Peyer's patch (tissue), 4 donors: ENCODE measurements at regions not wholly inside any gene's neighbourhood (a gene's known extent, or its start where the extent isn't known, plus 50 kb on each side); places are given as distances from the start of the nearest gene placed in this dataset.

ENCODE experiments used
- DNase-seq, 3 donors: peaks; one replicate each; pipeline ENCODE4 v3.0.0-alpha.2; 2017 to 2019
- H3K27ac ChIP-seq, 4 donors: fragments of 200-600 bp; sonication (generic); one replicate each; pipeline ENCODE4 v1.5.1; 2016 to 2019
- H3K27me3 ChIP-seq, 2 donors: fragments of 200-600 bp; sonication (generic); one replicate each; pipeline ENCODE4 v1.5.1; 2019
- H3K36me3 ChIP-seq, 3 donors: fragments of 200-600 bp; sonication (generic); one replicate each; pipeline ENCODE4 v1.5.1; 2016 to 2019
- H3K4me1 ChIP-seq, 4 donors: fragments of 200-600 bp; sonication (generic); one replicate each; pipeline ENCODE4 v1.5.1; 2016 to 2019
- H3K4me3 ChIP-seq, 4 donors: fragments of 200-600 bp; sonication (generic); 1 replicate in 3 of 4; 2 replicates in 1 of 4; pipeline ENCODE4 v1.5.1; 2016 to 2019; ENCODE audit warnings: mild to moderate bottlenecking in 1 of 4
- H3K9me3 ChIP-seq, 4 donors: fragments of 200-600 bp; sonication (generic); one replicate each; pipeline ENCODE4 v1.5.1; 2016 to 2019; ENCODE audit warnings: mild to moderate bottlenecking in 1 of 4
- CTCF ChIP-seq, 6 experiments: fragments of 450-650 bp in 4 of 6; fragments of 200-600 bp in 2 of 6; sonication (generic) in 1 of 6; IDR thresholded peaks; one replicate each; pipeline ENCODE4 v1.5.1; 2017 to 2019; ENCODE audit warnings: antibody characterized with exemption in 6 of 6, mild to moderate bottlenecking in 3 of 6, moderate library complexity in 1 of 6
- POLR2A ChIP-seq, 2 donors: fragments of 450-650 bp; IDR thresholded peaks; one replicate each; pipeline ENCODE4 v1.5.1; 2017; ENCODE audit warnings: antibody characterized with exemption in 2 of 2, mild to moderate bottlenecking in 2 of 2, moderate library complexity in 2 of 2

GRCh38 chr10:121292321-121292720 is 305.9 kb downstream of the FGFR2 start:
- Histone ChIP-seq H3K4me1 (no peaks in the 10 kb centered on the region), H3K27ac (no peak overlapping the region), H3K27me3 (no peaks in the 10 kb centered on the region), H3K4me3 (no peak overlapping the region), H3K36me3 (no peaks in the 10 kb centered on the region), H3K9me3 (no peaks in the 10 kb centered on the region)
- no peak for DNase-seq
- TF ChIP-seq CTCF (IDR thresholded peaks at IDR 0.05) (no peak), POLR2A (IDR thresholded peaks at IDR 0.05) (no peak)

- no peak for DNase-seq
- H3K9me3 ChIP-seq = no peaks in the 10 kb centered on the region
- H3K27ac ChIP-seq = no peak overlapping the region
- no peaks in the 10 kb centered on the region for H3K4me1 ChIP-seq
- TF ChIP-seq POLR2A (IDR thresholded peaks at IDR 0.05) (no peak), CTCF (IDR thresholded peaks at IDR 0.05) (no peak)
- H3K36me3 ChIP-seq = no peaks in the 10 kb centered on the region
- H3K4me3 ChIP-seq = no peak overlapping the region
- H3K27me3 ChIP-seq = no peaks in the 10 kb centered on the region
Observed at GRCh38 chr10:121293110-121293509, 305.1 kb downstream of the FGFR2 start.

- Histone ChIP-seq H3K4me1 (no peaks in the 10 kb centered on the region), H3K27me3 (no peaks in the 10 kb centered on the region), H3K9me3 (no peaks in the 10 kb centered on the region), H3K27ac (peak overlapping the region in 1 of 4 donors; percentile 7), H3K4me3 (no peak overlapping the region), H3K36me3 (no peaks in the 10 kb centered on the region)
- DNase-seq = no peak
- TF ChIP-seq POLR2A (IDR thresholded peaks at IDR 0.05) (no peak), CTCF (IDR thresholded peaks at IDR 0.05) (no peak)
Observed at GRCh38 chr10:121294630-121295029, 303.6 kb downstream of the FGFR2 start.

DNA sequence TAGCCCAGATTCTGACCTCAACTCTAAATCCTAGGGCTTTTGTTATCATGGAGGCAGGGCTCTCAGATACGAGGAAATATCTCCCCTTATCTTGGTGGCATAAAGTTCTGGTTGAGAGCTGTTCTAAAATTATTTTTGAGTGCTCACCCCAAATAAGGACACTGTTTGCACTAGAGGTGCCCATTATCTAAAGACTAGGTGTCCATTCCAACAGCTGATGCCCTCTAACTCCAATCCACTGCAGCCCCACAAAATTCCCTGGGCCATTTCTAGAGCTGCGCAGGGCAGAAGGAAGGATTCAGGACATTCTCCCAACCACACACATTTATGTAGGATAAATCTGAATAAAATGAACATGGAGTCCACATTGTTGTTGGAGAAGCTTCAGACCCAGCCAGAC is 301.9 kb downstream of the FGFR2 start:
- Histone ChIP-seq H3K36me3 (no peaks in the 10 kb centered on the region), H3K4me1 (no peaks in the 10 kb centered on the region), H3K27ac (no peak overlapping the region), H3K27me3 (no peaks in the 10 kb centered on the region), H3K9me3 (no peaks in the 10 kb centered on the region), H3K4me3 (no peak overlapping the region)
- DNase-seq = no peak
- TF ChIP-seq POLR2A (IDR thresholded peaks at IDR 0.05) = no peak

DNA sequence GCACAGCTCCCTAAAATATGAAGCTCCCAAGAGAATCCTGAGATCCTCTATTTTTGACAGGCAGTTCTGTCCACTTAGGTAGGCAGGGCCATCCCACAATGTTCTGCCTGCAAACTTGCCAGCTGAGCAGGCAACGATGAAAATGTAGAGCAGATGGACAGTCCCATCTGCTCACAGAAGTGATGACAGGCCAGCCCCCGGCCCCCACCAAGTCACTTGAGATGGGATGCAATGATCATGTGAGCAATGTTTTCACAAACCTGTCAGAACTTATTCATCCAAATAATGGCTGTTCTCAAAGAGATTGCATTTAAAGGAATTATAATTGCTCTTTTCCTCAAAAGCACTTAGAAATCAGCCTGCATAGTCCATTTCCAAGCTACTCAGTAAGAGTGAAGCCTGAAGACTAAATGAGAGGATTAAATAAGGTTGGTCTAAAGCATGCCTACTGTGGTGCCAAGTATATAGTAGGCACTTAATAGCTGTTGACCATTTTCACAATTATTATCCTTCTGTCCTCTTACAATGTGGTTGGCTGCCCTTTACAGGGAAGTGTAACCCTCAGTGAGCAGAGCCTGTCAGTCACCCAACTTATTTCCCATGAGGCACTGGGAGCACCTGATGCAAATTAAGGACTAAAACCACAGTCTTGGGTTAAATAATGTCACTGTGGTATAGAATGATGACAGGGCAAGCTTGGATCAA is 301.2 kb downstream of the FGFR2 start:
- Histone ChIP-seq H3K9me3 (no peaks in the 10 kb centered on the region), H3K4me1 (no peaks in the 10 kb centered on the region), H3K27ac (no peak overlapping the region), H3K4me3 (no peak overlapping the region), H3K36me3 (no peaks in the 10 kb centered on the region), H3K27me3 (no peaks in the 10 kb centered on the region)
- TF ChIP-seq POLR2A (IDR thresholded peaks at IDR 0.05) (no peak), CTCF (IDR thresholded peaks at IDR 0.05) (no peak)
- DNase-seq = no peak

DNA sequence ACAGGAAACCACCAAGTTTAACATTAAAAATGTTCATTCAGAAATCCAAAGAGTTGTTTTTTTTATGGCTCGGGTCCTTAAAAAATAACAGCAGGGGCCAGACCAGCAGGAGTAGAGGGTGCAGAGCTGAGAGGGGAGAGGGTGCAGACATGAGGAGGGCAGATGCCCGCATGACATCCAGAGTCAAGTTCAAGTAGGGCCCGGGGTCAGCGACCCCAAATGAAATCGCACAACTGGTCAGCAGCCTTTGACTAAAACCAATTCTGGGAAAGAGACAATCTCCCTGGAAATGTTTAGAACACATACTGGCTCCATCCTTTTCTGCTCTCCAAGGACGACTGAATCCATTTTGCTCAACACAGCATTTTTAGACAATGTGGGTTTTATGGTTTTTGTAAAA is 297.5 kb downstream of the FGFR2 start:
- Histone ChIP-seq H3K36me3 (no peaks in the 10 kb centered on the region), H3K9me3 (no peaks in the 10 kb centered on the region), H3K27me3 (no peaks in the 10 kb centered on the region), H3K27ac (no peak overlapping the region), H3K4me3 (no peak overlapping the region), H3K4me1 (no peaks in the 10 kb centered on the region)
- DNase-seq = no peak
- no peak for TF ChIP-seq POLR2A (IDR thresholded peaks at IDR 0.05)
- no peak for TF ChIP-seq CTCF (IDR thresholded peaks at IDR 0.05)
